ENCODE measurements at regions not wholly inside any gene's neighbourhood (a gene's known extent, or its start where the extent isn't known, plus 50 kb on each side); places are given as distances from the start of the nearest gene placed in this dataset.

DNA sequence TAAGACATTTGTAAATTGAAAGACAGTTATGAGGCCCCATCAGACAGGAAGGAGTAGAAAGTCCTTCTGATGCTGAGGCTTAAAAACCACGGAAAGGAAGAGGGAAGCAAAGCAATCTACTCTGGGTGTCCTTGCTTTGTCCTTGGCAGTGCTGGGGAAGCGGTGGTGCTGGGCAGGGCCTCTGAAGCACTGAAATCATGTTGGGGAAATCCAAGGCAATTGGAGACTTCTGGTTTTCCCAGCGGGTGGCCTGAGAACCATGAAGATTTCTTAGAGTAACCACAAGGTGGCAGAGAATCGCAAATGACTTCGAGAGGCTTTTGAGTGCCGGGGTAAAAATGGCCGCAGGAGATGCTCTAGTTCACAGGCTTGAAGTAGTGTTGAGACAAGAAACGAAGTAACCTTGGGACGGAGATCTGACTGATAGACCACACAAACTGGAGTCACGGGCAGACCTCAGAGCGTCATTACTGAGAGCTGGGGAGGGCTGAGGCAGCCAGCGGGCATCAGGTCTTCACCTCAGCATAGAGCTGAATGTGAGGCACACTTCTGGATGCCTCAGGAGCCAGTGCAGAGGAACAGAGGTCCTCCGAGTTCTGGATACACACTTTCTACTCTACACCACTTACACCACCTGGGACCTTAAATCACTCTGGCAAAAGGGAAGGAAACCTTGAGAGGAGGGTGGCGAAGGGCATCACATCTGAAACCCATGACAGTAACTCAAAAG is 130.7 kb upstream of the GPRIN3 start:
- peak; percentile 5 to 12 for DNase-seq (ENCODE audit: low read depth in 1 of 2, low spot score in 1 of 2)

DNA sequence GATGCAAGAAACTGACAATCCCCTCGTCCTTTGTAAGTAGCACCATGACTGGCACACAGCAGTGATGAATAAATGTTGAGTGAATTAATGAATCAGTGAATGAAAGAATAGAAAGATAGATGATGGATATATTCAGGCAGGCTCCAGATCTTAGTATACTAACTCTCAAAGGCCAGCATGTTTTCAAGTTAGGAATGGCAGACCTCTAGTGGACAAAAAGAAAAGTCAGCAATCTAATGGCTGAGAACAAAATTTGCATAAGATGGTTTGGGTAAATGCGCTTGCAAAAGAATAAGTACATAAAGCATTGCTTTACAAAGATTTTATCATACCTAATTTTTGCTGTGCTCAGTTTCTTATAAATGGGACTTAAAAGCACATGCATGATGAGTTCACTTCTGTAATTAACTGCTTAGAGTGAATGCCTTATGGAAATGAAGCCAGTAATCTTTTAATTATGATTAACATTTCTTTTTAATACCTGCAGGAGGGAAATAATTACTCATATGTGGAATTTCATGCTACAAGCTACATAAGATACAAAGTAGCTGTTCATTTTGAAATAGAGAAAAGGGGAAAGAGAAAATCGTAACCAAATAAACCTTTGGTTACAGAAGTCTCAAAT is 126.9 kb upstream of the GPRIN3 start:
- DNase-seq (ENCODE audit: low read depth in 1 of 2, low spot score in 1 of 2), result no peak

DNA sequence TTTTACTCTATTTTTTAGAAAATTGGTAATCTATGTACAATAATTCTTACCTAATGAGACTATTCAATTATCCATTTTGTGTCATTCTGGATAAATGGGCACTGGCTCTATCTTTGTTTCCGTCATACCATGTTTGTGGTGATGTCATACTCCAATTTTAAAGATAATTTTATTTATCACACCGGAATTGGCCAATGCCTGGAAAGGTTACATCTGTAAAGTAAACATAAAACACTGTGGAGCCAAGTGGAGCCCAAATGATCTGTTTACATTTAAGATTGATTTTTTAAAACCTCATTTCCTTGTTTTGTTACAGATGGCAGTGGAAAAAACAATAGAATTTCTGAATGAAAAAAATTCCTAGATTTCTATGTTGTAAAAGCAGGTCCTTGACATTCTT is 120.2 kb upstream of the GPRIN3 start:
- no peak for DNase-seq (ENCODE audit: low read depth in 1 of 2, low spot score in 1 of 2)

DNA sequence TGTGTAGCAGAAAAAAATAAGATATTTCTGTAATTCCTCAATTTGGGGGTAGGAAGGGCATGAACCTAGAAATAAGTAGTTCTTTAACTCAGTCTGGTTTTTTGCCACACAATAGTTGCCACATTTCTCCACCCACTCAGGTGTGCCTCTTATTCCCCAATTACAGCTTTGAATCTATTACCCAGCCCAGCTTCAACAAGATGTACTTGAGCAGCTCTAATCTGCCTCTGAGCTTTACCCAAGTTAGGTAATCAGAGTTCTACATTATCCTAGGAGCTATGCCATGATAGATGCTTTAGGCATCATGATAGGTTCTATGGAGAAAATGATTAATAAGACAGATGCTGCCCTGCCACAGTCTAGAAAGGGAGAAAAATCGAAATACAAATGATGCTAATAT is 117.4 kb upstream of the GPRIN3 start:
- DNase-seq (ENCODE audit: low read depth in 1 of 2, low spot score in 1 of 2), result no peak

DNA sequence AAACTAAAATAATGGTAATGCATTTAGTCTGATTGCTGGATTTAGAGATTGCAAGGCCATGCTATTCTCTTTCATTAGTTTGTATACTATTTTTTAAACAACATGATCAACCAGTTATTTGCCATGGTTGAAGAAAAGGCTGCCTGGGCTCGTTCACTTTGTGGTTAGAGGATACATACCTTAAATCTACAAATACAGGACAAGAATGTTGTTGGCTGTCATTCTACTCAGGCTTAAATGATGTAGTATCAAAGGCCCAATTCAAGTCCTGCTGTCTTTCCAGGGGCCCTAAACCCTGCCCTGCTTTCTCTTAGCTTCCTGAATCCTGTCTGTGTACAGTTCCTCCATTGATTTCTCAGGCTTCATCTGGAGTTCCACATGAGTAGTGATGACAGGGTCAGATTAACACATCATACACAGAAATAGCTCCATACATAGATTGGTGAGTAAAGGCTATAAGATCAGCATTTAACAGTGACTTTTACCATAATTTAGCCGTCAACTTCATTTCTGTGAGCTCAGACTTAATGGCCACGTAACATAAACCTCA is 114.9 kb upstream of the GPRIN3 start:
- no peak for DNase-seq (ENCODE audit: low read depth in 1 of 2, low spot score in 1 of 2)

DNA sequence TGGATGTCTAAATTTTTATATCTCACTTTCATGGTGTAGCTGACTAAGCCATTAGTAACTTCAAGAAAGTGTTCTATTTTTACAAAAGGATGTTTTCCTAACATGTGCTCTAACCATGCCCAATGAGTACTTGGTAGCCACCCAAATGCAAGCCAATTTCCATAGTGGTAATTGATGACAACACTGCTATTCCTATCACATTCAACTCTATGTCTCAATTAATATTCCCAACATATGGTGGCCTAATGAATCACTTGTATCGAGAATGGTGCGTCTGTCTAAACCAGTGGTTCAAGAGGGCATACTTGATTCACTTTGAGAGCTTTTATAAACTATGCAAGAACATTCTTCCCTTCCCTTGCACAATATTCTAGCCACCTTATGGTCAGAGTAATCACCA is 112.9 kb upstream of the GPRIN3 start:
- no peak for DNase-seq (ENCODE audit: low read depth in 1 of 2, low spot score in 1 of 2)

DNA sequence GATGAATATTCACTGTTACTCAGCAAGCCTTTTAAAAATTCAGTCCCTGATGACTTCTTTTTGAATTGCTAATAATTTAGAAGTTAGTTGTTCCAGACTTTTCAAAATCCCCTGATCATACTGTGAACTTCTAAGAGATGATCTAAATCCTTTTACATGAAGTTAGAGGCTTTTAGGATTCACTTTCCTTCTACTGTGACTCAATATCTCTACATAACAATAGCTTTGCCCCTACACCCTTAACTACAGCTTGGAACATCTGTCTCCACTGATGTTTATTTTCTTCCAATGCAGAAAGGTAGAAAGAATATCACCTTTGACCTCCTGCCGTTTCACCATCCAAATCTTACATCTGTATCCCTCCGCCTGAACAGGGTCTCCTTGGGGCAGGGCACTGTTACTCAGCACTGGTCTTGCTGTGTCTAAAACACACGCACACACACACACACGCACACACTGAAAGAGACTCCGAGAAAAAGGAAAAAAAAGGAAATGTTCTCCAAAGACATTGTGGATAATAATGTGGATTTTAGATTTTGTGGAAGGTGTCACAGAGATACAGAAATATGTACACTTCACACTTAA is 111.6 kb upstream of the GPRIN3 start:
- DNase-seq (ENCODE audit: low read depth in 1 of 2, low spot score in 1 of 2), result no peak

DNA sequence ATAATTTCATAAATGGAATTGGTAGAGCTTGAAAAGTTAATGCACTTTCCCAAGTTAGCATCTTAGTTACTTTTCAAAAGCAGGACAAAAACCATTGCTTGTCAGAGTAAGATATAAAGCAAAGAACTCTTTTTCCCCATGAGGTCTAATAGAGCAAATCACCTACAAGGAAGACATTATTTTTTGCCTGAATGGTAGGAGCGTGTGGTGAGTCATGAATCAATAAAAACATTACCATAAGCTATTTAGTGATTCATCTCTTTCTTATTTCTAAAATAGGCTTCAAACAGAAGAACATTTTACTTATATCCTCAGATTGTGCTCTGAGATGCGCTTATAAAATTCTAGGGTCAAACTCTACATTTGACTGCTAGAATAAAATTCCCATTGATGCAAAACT is 109.4 kb upstream of the GPRIN3 start:
- no peak for DNase-seq (ENCODE audit: low read depth in 1 of 2, low spot score in 1 of 2)

DNA sequence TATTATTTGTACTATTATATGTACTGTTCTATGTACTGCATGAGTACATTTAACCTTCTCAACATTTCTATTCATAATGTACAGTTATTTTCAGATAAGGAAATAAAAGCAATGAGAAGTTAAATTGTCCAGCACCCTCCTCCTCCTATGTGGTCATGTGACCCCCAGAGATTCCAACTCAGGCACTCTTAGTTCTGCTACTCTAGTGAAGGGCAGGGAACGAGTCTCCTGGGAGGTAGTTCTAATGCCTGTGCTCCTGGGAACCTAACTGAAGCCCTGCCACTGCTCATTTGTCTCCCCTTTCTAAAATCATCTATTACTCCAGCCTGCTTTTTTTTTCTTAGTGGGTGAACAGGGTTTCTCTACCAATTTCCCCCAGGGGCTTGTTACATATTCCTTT is 105.9 kb upstream of the GPRIN3 start:
- no peak for DNase-seq (ENCODE audit: low read depth in 1 of 2, low spot score in 1 of 2)

DNA sequence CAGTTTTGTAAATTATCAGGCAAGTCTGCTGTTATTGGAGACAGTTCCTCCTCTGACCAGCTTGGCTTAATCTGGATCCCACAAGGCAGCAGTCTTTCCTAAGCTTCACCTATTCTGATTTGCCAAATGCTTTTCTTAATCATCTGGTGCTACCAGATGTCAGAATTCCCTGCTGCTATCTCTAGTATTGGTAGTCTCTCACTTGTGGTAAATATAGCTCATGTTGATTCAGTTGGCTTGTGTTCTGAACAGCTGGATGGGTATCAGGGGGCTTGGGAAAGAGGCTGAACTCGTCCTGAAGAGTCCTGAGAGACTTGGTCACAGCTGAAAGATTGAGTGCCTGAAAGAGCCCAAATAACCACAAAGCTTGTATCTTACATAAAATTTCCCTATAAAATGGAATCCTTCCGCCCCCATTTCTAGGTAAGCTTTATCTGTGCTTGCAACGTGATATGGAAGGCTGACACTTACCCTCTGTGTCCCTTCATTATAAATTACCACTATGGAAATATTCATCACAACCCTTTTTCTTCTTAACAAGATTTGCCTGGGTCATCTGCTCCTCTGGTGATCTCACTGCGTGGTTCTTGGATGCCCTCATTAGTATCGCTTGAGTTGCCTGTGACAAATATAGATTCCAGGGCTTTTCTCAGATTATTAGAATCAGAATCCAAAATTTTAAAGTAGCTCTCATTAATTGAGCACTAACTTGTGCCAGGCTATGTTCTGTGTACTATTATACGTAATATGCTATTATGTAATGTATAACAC is 104.1 kb upstream of the GPRIN3 start:
- DNase-seq (ENCODE audit: low read depth in 1 of 2, low spot score in 1 of 2), result no peak

DNA sequence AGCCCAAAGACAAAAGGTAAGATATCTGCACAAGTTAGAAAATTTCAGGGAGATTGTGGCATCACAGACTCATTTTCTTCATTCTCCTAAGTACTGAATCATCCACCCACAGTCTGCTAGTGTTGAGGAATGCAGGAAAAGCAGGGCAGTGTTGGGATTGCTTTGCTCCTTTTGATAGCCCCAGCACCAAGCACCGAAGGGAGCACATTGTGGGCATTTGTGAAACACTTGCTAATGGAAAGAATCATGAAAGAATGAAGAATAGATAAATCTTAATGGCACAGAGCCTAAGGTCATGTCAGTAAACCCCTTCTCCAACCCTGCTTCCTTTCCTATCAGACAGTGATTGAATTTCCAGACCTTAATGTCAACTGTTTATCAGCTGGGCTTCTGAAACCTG is 103.1 kb upstream of the GPRIN3 start:
- DNase-seq (ENCODE audit: low read depth in 1 of 2, low spot score in 1 of 2), result no peak

DNA sequence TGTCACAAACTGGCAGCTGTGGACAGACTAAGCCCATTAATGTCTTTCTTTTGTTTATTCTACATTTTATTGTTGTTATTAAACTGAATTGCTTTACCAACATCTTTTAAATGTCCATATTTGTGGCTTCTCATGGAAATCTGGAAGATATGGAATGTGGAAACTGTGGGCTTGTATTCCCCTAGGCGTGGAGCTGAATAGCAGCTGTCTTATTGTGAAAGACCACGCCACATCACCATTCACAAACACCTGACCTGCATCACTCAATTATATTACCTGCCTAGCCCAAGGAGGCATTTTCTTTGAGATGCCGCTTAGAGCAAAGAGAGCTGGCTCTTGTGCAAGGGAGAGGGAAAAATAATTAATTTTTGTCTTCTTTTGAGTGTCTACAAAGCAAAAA is 96.9 kb upstream of the GPRIN3 start:
- no peak for DNase-seq (ENCODE audit: low read depth in 1 of 2, low spot score in 1 of 2)

DNA sequence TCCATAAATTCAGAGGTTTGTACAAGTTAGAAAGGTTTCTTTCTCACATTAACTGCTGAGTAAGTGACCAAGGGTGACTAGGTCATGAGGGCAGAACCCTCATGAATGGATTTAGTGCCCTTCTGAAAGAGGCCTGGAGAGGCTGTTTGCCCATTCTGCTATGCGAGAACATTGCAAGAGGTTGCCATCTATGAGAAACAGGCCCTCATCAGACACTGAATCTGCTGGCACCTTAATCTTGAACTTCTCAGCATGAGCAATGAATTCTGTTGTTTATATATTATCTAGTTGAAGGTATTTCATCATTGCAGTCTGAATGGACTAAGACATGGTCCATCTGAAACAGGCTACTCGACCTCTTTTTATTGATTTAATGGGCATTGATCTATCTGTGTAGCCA is 96.2 kb upstream of the GPRIN3 start:
- DNase-seq (ENCODE audit: low read depth in 1 of 2, low spot score in 1 of 2), result no peak

DNA sequence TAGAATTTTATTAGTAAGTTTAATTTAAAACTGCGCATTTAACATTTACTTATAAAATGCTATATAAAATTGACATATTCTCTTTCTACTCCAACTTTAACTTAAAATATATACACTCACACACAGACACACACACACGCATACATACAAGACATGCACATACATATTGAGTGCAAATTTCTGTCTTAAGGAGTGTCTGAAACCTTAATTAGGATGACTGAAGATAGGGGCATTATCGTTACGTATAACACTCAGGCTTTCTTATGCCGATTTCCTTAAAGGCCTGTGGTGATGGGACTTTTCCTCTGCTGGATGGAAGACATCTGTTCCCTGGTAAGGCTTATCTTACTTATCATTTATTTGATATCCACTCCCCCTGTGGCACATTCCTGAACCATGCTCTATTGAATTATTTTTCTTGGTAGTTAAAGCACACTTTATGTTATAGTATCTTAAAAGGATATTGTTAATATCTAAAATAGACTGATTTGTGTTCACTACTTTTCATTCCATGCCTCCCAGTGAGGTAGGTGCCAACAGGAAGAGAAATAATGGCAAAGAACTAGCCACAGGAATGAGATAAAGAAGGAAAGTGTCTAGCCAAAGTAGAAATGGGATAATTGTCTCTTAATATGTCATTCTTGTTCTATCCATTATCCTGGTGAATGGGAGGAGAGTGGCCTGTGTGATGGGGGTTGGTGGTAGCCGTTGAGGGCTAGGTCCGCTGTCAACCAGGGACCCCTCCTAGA is 92.9 kb upstream of the GPRIN3 start:
- DNase-seq (ENCODE audit: low read depth in 1 of 2, low spot score in 1 of 2), result no peak

DNA sequence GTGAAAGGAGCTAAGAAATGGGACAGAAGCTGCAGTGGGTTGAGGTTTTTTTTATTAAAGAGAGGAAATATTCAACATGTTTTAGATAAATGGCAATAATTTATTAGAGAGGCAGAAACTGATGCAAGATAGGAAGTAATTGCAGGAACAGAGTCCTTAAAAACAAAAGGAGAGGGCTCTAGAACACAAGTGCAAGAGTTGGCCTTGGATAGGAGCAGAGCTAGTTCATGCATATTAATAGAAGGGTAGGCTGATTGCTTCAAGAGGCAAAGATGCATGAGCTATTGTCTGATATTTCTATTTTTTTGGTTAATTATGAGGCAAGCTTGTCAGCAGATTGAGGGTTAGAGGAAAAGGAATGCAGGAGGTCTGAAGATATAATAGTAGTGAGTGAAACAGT is 91.0 kb upstream of the GPRIN3 start:
- no peak for DNase-seq (ENCODE audit: low read depth in 1 of 2, low spot score in 1 of 2)

DNA sequence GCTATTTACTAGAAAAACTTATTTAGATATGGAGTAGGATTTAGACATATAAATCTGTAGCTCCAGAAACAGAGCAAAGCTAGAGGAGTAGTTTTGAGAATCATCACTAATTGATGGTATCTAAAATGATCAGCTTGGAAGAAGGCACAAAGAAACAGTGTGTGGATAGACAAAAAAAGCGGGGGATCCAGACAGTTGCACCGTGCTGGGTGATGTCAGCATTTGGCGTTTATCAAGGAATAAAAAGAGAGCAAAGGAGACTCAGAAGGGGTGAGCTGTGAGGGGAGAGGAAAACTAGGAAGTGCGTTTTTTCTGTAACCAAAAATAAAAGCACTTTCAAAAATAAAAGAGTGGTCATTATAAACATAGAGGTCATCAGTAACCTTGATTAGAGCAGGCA is 90.5 kb upstream of the GPRIN3 start:
- no peak for DNase-seq (ENCODE audit: low read depth in 1 of 2, low spot score in 1 of 2)

DNA sequence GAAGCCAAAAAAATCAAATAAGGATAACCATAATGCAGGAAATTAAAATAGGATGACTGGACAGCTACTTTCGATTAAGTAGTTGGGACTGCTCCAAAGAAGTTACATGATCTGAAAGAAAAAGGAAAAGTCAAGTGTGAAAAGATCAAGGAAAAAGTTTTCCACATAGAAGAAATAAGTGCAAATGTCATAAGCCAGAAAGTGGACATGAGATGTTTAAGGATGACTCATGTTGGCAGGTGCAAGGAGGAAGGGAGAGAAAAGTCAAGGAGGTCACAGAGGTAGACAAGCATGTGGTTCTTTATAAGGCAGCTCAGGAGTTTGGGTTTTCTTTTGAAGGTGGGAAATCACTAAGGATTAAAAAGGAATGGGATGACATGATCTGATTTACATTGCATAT is 89.8 kb upstream of the GPRIN3 start:
- DNase-seq (ENCODE audit: low read depth in 1 of 2, low spot score in 1 of 2), result no peak

DNA sequence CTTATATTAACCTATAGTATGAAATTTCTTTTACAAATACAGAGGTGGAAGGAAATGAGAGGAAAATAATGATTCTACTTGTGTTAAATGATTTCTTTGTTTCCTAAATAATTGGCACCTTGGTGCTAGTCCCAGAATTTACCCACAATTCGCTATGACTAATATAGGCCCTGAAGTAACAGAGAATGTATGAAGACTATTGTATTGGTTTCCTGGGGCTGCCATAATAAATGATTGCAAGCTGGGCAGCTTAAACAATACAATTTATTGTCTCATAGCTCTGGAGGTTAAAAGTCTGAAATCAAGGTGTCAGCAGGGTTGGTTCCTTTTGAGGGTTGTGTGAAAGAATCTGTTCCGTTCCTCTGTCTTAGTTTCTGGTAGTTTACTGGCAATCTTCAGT is 74.8 kb upstream of the GPRIN3 start:
- no peak for DNase-seq (ENCODE audit: low read depth in 1 of 2, low spot score in 1 of 2)

DNA sequence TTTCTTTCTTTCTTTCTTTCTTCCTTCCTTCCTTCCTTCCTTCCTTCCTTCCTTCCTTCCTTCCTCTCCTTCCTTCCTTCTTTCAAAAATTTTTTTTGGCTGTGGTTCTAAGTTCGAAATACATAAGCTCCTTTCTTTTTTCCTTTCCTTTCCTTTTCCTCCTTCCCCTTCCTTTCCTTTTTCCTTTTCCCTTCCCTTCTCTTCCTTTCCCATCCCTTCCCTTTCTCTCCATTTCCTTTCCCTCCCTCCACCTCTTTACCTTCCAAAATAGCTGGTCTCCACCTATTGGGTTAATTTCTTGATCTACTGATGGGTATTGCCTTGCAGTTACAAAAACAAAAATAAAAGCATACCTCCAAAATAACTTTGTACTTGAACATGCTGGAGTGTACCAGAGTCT is 73.4 kb upstream of the GPRIN3 start:
- DNase-seq (ENCODE audit: low read depth in 1 of 2, low spot score in 1 of 2), result no peak

DNA sequence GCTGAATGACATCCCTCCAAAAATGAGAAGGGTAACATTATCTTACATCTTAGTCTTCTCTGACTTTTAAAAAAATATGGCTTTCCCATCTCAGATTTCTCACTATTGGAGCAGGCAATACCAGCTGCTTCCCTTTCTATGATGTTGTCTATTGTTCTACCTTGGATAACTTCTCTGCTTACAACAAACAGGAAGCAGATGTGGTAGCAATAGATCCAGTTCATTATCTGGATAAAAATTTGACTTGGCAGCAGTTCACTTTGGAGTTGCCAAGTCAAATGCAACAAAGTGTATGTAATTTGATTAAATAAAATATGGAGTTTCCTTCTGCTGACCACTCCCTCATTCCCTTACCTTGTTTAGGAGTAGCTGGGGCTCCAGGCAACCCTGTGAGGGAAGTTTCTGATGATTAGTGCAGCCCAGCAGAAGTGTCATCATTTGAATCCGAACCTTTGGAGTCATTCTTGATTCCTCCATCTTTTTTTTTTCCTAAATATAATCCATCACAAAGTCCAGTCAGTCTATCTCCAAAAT is 72.0 kb upstream of the GPRIN3 start:
- no peak for DNase-seq (ENCODE audit: low read depth in 1 of 2, low spot score in 1 of 2)

DNA sequence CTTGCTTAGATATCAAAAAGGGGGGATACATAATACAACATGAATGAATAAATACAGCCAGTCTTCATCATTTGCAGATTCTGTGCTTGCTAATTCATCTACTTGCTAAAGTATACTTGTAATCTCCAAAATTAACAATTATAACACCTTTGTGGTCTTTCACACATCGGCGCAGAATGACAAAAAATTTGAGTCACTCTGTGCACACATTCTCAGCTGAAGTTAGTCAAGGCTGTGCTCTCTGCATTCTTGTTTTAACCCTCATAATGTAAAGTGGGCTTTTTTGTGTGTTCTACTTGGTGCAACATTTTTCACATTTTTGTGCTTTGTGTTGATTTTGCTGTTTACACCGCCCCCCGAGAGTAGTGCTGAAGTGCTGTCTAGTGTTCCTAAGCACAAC is 65.8 kb upstream of the GPRIN3 start:
- no peak for DNase-seq (ENCODE audit: low read depth in 1 of 2, low spot score in 1 of 2)

Data from stimulated activated CD4-positive, alpha-beta T cell treated with anti-CD3 and anti-CD28 coated beads, Interleukin-15, amount 100 ng/mL, for 1 hour (primary cell).